Mesothelial cell of epicardium (in vitro differentiated cells): ENCODE measurements at regions not wholly inside any gene's neighbourhood (a gene's known extent, or its start where the extent isn't known, plus 50 kb on each side); places are given as distances from the start of the nearest gene placed in this dataset.
A peak's percentile ranks its signal among the peaks of the same experiment; 100 is the strongest.

Experiments used
- DNase-seq, 2 experiments: peaks; one replicate each; pipeline ENCODE4 v3.0.0; 2021; ENCODE audit warnings: low spot score in 2 of 2; ENCODE audit not compliant: unreplicated experiment in 2 of 2
- H3K27ac Mint-ChIP-seq: 2 replicates; pipeline ENCODE4 v1.8.0; 2021; ENCODE audit warnings: mixed read lengths
- H3K27me3 Mint-ChIP-seq: 2 replicates; pipeline ENCODE4 v1.8.0; 2021; ENCODE audit warnings: low read depth, mixed read lengths
- H3K36me3 Mint-ChIP-seq: 2 replicates; pipeline ENCODE4 v1.8.0; 2021; ENCODE audit warnings: mixed read lengths
- H3K4me1 Mint-ChIP-seq: 2 replicates; pipeline ENCODE4 v1.8.0; 2021; ENCODE audit warnings: mixed read lengths
- H3K4me3 Mint-ChIP-seq: 2 replicates; pipeline ENCODE4 v1.8.0; 2021; ENCODE audit warnings: mild to moderate bottlenecking, moderate library complexity, mixed read lengths
- H3K9me3 Mint-ChIP-seq: 2 replicates; pipeline ENCODE4 v1.8.0; 2021; ENCODE audit warnings: mixed read lengths
- TF ChIP-seq, protein P1 (sequence below): fragments of 200-600 bp; sonication (generic); IDR thresholded peaks from one replicate; pipeline ENCODE4 v1.5.0; 2021; ENCODE audit warnings: antibody characterized with exemption; ENCODE audit not compliant: unreplicated experiment

DNA sequence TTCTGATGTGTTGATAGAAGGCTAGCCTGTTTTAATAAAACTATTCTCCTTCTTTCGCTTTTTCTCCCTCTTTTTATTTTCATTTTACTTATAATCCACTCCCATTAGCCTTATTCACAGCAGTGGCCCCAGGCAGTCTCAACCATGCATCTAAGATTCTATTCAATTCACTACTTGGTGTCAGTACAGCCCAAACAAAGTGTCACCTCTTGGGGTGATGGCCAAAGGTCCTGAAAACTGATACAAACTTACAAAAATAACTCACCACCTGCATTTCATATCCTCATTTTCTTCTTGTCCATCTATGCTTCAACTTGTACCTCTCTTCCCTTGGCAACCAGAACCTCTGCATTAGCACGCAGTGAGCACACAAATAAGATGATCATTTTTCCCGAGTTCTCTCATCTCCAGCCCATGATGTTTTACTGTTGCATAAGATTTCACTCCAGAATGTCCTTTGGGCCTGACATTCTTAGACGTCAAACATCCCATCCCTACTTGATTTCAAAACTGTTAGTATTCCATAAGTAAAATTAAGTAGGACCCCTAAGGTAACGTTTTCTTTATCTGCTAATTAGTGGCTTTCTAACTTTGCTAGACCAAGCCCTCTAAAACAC lies 559.3 kb upstream of the TNP1 start:
- Mint-ChIP-seq H3K9me3 (no peaks in the 10 kb centered on the region), H3K27me3 (no peaks in the 10 kb centered on the region), H3K4me3 (no peak overlapping the region), H3K27ac (peak overlapping the region; percentile 10), H3K4me1 (peaks cover 14% of the 10 kb centered on the region), H3K36me3 (peaks cover 4% of the 10 kb centered on the region)
- no peak for DNase-seq
- TF ChIP-seq, protein P1, sequence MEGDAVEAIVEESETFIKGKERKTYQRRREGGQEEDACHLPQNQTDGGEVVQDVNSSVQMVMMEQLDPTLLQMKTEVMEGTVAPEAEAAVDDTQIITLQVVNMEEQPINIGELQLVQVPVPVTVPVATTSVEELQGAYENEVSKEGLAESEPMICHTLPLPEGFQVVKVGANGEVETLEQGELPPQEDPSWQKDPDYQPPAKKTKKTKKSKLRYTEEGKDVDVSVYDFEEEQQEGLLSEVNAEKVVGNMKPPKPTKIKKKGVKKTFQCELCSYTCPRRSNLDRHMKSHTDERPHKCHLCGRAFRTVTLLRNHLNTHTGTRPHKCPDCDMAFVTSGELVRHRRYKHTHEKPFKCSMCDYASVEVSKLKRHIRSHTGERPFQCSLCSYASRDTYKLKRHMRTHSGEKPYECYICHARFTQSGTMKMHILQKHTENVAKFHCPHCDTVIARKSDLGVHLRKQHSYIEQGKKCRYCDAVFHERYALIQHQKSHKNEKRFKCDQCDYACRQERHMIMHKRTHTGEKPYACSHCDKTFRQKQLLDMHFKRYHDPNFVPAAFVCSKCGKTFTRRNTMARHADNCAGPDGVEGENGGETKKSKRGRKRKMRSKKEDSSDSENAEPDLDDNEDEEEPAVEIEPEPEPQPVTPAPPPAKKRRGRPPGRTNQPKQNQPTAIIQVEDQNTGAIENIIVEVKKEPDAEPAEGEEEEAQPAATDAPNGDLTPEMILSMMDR: no peak

DNA sequence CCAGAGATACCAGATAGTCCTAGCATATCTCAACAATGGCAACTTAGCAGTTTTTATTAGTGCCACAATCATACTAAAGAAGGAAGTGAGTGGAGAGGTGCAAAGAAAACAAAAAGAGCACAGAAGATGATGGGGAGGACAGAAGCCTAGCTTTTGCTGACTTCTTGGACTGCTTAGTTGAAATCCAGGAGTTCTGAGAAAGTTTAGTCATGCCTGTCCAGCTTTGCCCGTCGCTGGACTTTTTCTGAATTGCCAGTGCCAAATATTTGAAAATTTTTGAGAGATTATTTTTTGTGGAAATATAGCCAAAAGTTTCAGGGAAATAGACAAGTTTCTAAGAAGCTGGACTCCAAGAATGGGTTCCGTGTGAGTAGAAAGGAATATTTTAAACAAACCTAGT lies 558.7 kb upstream of the TNP1 start:
- H3K36me3 Mint-ChIP-seq: peaks cover 4% of the 10 kb centered on the region
- H3K27ac Mint-ChIP-seq: no peak overlapping the region
- H3K4me1 Mint-ChIP-seq: peaks cover 15% of the 10 kb centered on the region
- TF ChIP-seq, protein P1: no peak
- H3K27me3 Mint-ChIP-seq: no peaks in the 10 kb centered on the region
- no peaks in the 10 kb centered on the region for H3K9me3 Mint-ChIP-seq
- DNase-seq: no peak
- H3K4me3 Mint-ChIP-seq: no peak overlapping the region

DNA sequence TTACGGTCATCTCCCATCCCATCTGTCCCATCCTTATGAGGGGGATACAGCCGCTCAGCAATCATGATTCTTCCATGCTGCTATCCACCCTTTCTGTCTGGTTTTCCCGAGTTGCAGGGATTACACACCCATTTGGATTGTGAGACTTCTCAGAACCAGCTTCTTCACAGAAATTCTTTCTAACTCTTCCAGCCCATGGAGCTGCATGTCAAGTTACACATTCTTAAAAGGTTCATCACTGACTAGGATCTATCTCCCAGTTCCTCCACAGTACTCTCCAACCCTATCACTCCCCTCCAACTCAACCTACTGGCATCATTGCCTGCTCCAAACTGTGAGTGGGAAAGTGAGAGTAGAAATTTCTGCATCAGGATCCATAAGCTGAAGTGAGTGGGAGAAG lies 558.2 kb upstream of the TNP1 start:
- Mint-ChIP-seq H3K4me3 (no peak overlapping the region), H3K4me1 (peaks cover 19% of the 10 kb centered on the region), H3K9me3 (no peaks in the 10 kb centered on the region), H3K36me3 (peaks cover 4% of the 10 kb centered on the region), H3K27ac (no peak overlapping the region), H3K27me3 (no peaks in the 10 kb centered on the region)
- no peak for DNase-seq
- TF ChIP-seq, protein P1: no peak

DNA sequence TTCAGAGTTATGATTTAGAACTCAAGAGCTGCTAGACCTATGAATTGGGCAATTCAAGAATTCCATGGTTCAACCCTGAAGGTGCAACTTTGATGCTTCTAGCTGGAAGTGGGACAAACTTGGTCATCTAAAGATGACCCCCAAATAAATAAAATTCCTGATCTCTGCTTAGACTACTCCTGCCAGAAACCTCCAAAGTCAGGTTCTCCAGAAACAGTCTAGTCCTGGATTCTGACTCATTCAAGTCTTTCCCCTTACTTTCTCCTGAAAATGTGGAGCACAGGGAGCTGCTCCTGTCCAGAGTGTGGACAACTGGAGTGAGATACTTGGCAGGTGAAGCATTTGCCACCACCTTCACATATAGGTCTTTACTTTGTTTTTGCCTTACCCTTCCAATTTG lies 557.7 kb upstream of the TNP1 start:
- no peaks in the 10 kb centered on the region for H3K27me3 Mint-ChIP-seq
- H3K4me1 Mint-ChIP-seq: peaks cover 23% of the 10 kb centered on the region
- DNase-seq: no peak
- TF ChIP-seq, protein P1: no peak
- H3K27ac Mint-ChIP-seq: no peak overlapping the region
- no peaks in the 10 kb centered on the region for H3K9me3 Mint-ChIP-seq
- H3K4me3 Mint-ChIP-seq: no peak overlapping the region
- H3K36me3 Mint-ChIP-seq: peaks cover 4% of the 10 kb centered on the region

DNA sequence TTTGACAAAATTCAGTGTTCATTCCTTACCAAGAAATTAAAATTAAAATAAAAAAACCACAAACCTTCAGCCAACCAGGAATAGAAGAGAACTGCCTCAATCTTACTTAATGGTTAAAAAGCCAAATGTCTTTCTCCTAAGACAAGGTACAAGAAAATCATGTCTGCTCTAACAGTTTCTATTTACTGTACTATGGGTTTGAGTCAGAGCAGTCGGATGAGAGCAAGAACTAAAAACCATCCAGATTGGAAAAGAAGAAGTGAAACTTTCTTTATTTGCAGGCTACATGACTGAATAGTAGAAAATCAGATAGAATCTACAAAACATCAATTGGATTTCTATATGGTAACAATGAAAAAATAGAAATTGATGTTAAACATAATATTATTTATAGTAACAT lies 555.5 kb upstream of the TNP1 start:
- no peaks in the 10 kb centered on the region for H3K27me3 Mint-ChIP-seq
- H3K27ac Mint-ChIP-seq: no peak overlapping the region
- DNase-seq: no peak
- no peaks in the 10 kb centered on the region for H3K9me3 Mint-ChIP-seq
- peaks cover 4% of the 10 kb centered on the region for H3K36me3 Mint-ChIP-seq
- TF ChIP-seq, protein P1: no peak
- peaks cover 25% of the 10 kb centered on the region for H3K4me1 Mint-ChIP-seq
- no peak overlapping the region for H3K4me3 Mint-ChIP-seq

DNA sequence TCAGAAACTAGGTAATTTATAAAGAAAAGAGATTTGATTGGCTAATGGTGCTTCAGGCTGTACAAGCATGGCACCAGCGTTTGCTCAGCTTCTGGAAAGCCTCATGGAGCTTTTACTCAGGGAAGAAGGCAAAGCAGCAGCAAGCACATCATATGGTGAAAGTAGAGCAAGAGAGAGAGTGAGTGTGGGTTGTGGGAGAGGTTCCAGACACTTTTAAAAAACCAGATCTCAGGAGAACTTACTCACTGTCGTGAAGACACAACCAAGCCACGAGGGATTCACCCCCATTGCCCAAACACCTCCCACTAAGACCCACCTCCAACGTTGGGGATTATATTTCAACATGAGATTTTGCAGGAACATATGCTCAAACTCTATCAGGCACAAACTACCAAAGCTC lies 554.6 kb upstream of the TNP1 start:
- Mint-ChIP-seq H3K4me3 (no peak overlapping the region), H3K27ac (no peak overlapping the region), H3K9me3 (no peaks in the 10 kb centered on the region), H3K27me3 (no peaks in the 10 kb centered on the region), H3K36me3 (peaks cover 4% of the 10 kb centered on the region), H3K4me1 (peaks cover 34% of the 10 kb centered on the region)
- TF ChIP-seq, protein P1: no peak
- DNase-seq: no peak
